Loucy (cell line): ENCODE measurements at regions not wholly inside any gene's neighbourhood (a gene's known extent, or its start where the extent isn't known, plus 50 kb on each side); places are given as distances from the start of the nearest gene placed in this dataset.

Experiments
- H2AFZ ChIP-seq: fragments of 200-600 bp; sonication (generic); 2 replicates; pipeline ENCODE4 v1.6.0; 2016; ENCODE audit warnings: antibody characterized with exemption, mild to moderate bottlenecking, low read length, moderate library complexity
- H3F3A ChIP-seq: fragments of 200-600 bp; 2 replicates; pipeline ENCODE4 v1.6.0; 2016; ENCODE audit warnings: antibody characterized with exemption, low read depth, mild to moderate bottlenecking
- H3K27me3 ChIP-seq: fragments of 200-600 bp; sonication (generic); 2 replicates; pipeline ENCODE4 v1.6.1; 2014; ENCODE audit warnings: low read length, mild to moderate bottlenecking; ENCODE audit not compliant: insufficient read depth, poor library complexity, severe bottlenecking
- H3K36me3 ChIP-seq: fragments of 200-600 bp; sonication (generic); 2 replicates; pipeline ENCODE4 v1.6.1; 2016; ENCODE audit warnings: low read length; ENCODE audit not compliant: insufficient read depth
- H3K4me1 ChIP-seq: fragments of 200-600 bp; sonication (generic); 2 replicates; pipeline ENCODE4 v1.5.1; 2014; ENCODE audit warnings: low read length, mild to moderate bottlenecking; ENCODE audit not compliant: insufficient read depth, poor library complexity, severe bottlenecking
- H3K4me2 ChIP-seq: fragments of 200-600 bp; sonication (generic); 2 replicates; pipeline ENCODE4 v1.6.0; 2014; ENCODE audit warnings: antibody characterized with exemption, low read length, low read depth, mild to moderate bottlenecking; ENCODE audit not compliant: poor library complexity, severe bottlenecking
- H3K4me3 ChIP-seq: fragments of 200-600 bp; sonication (generic); 2 replicates; pipeline ENCODE4 v1.5.1; 2014; ENCODE audit warnings: low read length, mild to moderate bottlenecking, mixed read lengths; ENCODE audit not compliant: poor library complexity, severe bottlenecking
- H3K79me2 ChIP-seq: fragments of 200-600 bp; sonication (generic); 2 replicates; pipeline ENCODE4 v1.6.1; 2014; ENCODE audit warnings: low read length; ENCODE audit not compliant: insufficient read depth
- H3K9ac ChIP-seq: fragments of 200-600 bp; sonication (generic); 2 replicates; pipeline ENCODE4 v1.6.0; 2014; ENCODE audit warnings: mild to moderate bottlenecking, low read depth, low read length, moderate library complexity; ENCODE audit not compliant: poor library complexity, severe bottlenecking
- H3K9me2 ChIP-seq: fragments of 200-600 bp; sonication (generic); replicated peaks from 2 replicates; pipeline ENCODE4 v1.6.1; 2016; ENCODE audit warnings: low read depth, low read length, mixed read lengths
- H3K9me3 ChIP-seq: fragments of 200-600 bp; sonication (generic); 2 replicates; pipeline ENCODE4 v1.6.1; 2014; ENCODE audit warnings: mild to moderate bottlenecking, antibody characterized with exemption, low read length, low read depth; ENCODE audit not compliant: insufficient read depth
- H4K20me1 ChIP-seq: fragments of 200-600 bp; sonication (generic); 2 replicates; pipeline ENCODE4 v1.6.0; 2014; ENCODE audit warnings: antibody characterized with exemption, low read length, mild to moderate bottlenecking; ENCODE audit not compliant: insufficient read depth, poor library complexity, severe bottlenecking
- EZH2phosphoT487 ChIP-seq: fragments of 200-600 bp; IDR thresholded peaks from 2 replicates; pipeline ENCODE4 v1.6.1; 2018; ENCODE audit warnings: antibody characterized with exemption, mild to moderate bottlenecking, moderate library complexity, borderline replicate concordance
- TF ChIP-seq, protein P1 (sequence below): fragments of 200-600 bp; sonication (generic); conservative IDR thresholded peaks from 2 replicates; pipeline ENCODE4 v1.5.1; 2014; ENCODE audit warnings: mild to moderate bottlenecking, antibody characterized with exemption, low read length

DNA sequence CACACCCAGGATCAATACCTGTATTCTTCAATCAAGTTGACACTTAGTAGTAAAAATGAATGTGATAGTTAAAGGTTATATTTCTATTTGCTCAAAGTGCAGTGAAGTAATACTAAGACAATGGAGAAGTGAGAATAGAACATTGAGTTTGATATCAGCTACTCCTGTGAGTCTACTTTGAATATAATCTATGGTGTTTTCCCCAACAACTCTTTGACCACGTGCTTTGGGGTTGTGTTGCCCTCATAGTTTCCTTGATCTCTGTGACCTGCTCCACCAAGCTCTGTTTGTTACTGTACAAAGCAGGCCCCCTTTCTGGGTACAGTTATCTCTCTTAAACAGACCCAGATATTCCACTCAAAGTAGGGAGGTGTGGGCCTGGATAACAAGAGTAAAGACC is 222.9 kb downstream of the GALR1 start:
- no peaks in the 10 kb centered on the region for H3K27me3 ChIP-seq
- no peaks in the 10 kb centered on the region for H3K4me1 ChIP-seq
- no peak overlapping the region for H3K4me3 ChIP-seq
- H3K9ac ChIP-seq = no peak overlapping the region
- no peaks in the 10 kb centered on the region for H3K79me2 ChIP-seq
- no peaks in the 10 kb centered on the region for H3K9me3 ChIP-seq
- no peaks in the 10 kb centered on the region for H3F3A ChIP-seq
- H4K20me1 ChIP-seq = no peaks in the 10 kb centered on the region
- no peak for TF ChIP-seq EZH2phosphoT487
- TF ChIP-seq, protein P1, sequence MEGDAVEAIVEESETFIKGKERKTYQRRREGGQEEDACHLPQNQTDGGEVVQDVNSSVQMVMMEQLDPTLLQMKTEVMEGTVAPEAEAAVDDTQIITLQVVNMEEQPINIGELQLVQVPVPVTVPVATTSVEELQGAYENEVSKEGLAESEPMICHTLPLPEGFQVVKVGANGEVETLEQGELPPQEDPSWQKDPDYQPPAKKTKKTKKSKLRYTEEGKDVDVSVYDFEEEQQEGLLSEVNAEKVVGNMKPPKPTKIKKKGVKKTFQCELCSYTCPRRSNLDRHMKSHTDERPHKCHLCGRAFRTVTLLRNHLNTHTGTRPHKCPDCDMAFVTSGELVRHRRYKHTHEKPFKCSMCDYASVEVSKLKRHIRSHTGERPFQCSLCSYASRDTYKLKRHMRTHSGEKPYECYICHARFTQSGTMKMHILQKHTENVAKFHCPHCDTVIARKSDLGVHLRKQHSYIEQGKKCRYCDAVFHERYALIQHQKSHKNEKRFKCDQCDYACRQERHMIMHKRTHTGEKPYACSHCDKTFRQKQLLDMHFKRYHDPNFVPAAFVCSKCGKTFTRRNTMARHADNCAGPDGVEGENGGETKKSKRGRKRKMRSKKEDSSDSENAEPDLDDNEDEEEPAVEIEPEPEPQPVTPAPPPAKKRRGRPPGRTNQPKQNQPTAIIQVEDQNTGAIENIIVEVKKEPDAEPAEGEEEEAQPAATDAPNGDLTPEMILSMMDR = no peak
- no peak overlapping the region for H2AFZ ChIP-seq
- no peaks in the 10 kb centered on the region for H3K36me3 ChIP-seq
- no peaks in the 10 kb centered on the region for H3K9me2 ChIP-seq
- H3K4me2 ChIP-seq = no peak overlapping the region

DNA sequence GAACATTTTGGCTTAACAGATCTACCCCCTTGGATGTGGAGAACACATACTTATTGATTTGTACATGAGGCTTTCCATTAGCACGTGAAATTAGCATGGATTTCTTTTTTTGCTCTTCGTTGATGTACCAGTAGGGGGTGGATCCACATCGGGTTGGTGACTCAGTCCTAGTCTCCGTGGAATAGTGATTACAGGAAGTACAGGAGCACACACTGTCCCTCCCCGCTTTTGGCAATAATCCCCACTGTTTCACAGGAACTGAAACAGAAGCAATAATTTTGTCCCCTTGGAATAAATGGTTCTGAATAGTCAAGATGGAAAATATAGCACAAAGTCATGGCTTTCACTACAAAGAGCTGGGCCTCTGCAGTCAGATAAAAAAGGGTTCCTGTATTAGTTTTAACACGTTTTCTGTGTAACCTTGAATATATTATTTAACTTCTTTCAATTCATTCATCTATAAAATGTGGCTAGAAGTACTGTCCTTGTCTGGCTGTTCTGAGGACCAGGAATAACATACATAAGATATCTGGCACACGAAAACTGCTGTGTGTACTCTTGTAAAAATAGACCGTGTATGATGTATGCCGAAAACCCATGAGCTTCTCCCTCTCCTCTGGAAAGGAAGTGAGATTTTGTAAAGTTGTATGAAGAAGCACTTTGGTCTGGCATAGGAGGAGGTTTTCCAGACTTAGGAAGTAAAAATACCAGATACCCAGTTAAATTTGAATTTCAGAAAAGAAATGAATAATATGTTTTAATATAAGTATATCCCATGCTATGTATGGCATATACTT is 229.2 kb downstream of the GALR1 start:
- H3K27me3 ChIP-seq = no peaks in the 10 kb centered on the region
- no peaks in the 10 kb centered on the region for H3K36me3 ChIP-seq
- TF ChIP-seq, protein P1 = 0 out of 2 replicates have a peak, but pooled peaks have one; percentile 17
- no peak for TF ChIP-seq EZH2phosphoT487
- no peak overlapping the region for H3K4me2 ChIP-seq
- H3K79me2 ChIP-seq = no peaks in the 10 kb centered on the region
- no peaks in the 10 kb centered on the region for H4K20me1 ChIP-seq
- H3K4me3 ChIP-seq = no peak overlapping the region
- H3K4me1 ChIP-seq = no peaks in the 10 kb centered on the region
- H2AFZ ChIP-seq = no peak overlapping the region
- H3K9ac ChIP-seq = no peak overlapping the region
- H3K9me2 ChIP-seq = no peaks in the 10 kb centered on the region
- H3F3A ChIP-seq = no peaks in the 10 kb centered on the region
- no peaks in the 10 kb centered on the region for H3K9me3 ChIP-seq

DNA sequence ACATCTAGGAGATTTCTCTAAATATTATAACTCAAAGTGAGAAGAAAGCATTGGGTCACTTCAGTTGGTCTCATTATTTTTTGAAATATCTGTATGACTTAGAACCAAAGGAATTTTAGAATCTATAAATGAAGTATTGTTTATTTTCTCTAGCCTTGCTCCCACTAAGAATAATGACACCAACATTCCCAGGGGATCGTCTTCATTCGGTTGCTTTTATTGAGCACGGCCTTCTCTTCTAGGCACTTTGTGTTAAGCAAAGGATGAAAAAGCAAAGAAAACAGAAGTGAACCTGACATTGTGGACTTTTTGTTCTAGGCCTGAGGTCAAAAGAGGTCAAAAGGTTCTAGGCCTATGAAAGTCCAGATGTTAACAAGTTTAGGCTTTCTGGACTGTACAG is 231.9 kb downstream of the GALR1 start:
- Histone ChIP-seq H3K4me3 (no peak overlapping the region), H3K9me2 (no peaks in the 10 kb centered on the region), H3K27me3 (no peaks in the 10 kb centered on the region), H3F3A (no peaks in the 10 kb centered on the region), H4K20me1 (no peaks in the 10 kb centered on the region), H3K4me2 (no peak overlapping the region), H3K79me2 (no peaks in the 10 kb centered on the region), H3K9me3 (no peaks in the 10 kb centered on the region), H2AFZ (no peak overlapping the region), H3K9ac (no peak overlapping the region), H3K4me1 (no peaks in the 10 kb centered on the region), H3K36me3 (no peaks in the 10 kb centered on the region)
- TF ChIP-seq, protein P1 = no peak
- no peak for TF ChIP-seq EZH2phosphoT487
